ENCODE measurements at regions not wholly inside any gene's neighbourhood (a gene's known extent, or its start where the extent isn't known, plus 50 kb on each side); places are given as distances from the start of the nearest gene placed in this dataset.

DNA sequence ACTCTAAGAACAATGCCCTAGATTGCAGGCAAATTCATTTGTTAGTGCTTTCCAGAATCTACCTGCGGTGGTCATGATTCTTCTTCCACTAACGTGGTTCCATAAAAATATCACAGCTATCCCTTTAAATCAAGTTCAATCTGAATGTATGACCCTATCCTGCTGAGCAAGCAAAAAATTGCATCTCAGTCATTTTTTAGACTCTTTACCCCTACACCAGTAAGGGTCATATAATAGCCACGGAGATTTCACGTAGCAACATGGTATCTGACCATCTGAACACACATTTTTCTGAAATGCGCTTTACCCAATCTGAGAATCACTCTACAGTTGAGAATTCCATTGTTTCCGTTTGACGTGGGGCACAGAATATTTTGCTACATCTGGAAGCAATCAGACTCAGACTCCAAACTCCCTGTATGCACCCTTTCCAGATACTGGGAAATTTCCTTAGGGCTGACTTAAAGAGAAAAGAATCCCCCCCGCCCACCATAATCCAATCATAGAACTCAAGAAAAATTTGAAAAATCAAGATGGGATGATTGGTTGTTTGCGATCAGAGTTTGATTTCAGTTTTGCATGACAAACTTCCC, 699.2 kb upstream of the ZP4 start:
- TF ChIP-seq EGR1 (IDR thresholded peaks at IDR 0.05; ENCODE audit: low read depth in 2 of 2) (no peak), SP1 (IDR thresholded peaks at IDR 0.05) (no peak), HNF4G (IDR thresholded peaks at IDR 0.05) (no peak)
- TF ChIP-seq, protein P1, sequence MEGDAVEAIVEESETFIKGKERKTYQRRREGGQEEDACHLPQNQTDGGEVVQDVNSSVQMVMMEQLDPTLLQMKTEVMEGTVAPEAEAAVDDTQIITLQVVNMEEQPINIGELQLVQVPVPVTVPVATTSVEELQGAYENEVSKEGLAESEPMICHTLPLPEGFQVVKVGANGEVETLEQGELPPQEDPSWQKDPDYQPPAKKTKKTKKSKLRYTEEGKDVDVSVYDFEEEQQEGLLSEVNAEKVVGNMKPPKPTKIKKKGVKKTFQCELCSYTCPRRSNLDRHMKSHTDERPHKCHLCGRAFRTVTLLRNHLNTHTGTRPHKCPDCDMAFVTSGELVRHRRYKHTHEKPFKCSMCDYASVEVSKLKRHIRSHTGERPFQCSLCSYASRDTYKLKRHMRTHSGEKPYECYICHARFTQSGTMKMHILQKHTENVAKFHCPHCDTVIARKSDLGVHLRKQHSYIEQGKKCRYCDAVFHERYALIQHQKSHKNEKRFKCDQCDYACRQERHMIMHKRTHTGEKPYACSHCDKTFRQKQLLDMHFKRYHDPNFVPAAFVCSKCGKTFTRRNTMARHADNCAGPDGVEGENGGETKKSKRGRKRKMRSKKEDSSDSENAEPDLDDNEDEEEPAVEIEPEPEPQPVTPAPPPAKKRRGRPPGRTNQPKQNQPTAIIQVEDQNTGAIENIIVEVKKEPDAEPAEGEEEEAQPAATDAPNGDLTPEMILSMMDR (IDR thresholded peaks at IDR 0.05; ENCODE audit: low read depth, low read length, missing input control) = no peak
